Nucleus accumbens (tissue), 56 donors: ENCODE measurements at regions not wholly inside any gene's neighbourhood (a gene's known extent, or its start where the extent isn't known, plus 50 kb on each side); places are given as distances from the start of the nearest gene placed in this dataset.
A peak's percentile ranks its signal among the peaks of the same experiment; 100 is the strongest.
"Not testable (repeated sequence)": the region's sequence is repeated elsewhere in the genome, so short reads cannot be mapped to it uniquely, and the experiment has no call there.

Experiments used
- DNase-seq, 56 donors: peaks; one replicate each; lab custom pipeline; 2025; lab: John Stamatoyannopoulos, UW

DNA sequence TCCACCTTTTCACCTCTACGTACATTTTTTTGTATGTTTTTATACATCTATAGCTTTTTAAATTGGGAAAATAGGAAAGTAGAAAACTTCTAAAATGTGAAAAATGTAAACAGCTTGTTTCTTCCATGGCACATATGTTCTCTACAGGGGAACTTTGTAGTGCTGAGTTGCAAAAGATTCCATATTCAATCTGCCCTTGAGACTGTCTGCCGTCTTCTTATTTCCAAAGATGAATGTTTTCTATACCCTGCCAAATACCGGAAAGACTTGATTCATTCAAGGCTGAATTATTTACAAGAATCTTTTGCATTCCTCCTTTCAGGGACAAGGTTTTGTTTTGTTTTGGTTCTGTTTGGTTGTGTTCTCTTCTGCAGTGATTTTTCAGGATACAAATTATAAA is 1334.5 kb upstream of the ADGRL4 start:
- no peak for DNase-seq

DNA sequence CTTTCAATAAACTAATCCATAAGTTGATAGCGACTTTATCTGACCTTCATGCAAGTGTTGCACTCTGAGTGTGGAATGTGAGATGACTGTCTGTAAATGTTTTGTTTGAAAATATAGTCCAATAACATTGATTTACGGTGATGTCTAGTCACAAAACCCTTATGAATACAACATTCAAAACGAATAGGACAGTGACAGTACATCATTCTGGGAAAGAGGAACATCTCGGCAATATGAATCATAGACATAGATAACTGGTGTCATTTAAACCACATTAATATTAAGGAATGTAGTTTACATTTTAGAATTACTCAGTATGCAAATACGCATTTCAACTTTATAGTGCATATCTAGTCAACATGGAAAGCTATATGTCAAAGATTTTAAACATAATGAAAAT is 1311.6 kb upstream of the ADGRL4 start:
- DNase-seq, result no peak

DNA sequence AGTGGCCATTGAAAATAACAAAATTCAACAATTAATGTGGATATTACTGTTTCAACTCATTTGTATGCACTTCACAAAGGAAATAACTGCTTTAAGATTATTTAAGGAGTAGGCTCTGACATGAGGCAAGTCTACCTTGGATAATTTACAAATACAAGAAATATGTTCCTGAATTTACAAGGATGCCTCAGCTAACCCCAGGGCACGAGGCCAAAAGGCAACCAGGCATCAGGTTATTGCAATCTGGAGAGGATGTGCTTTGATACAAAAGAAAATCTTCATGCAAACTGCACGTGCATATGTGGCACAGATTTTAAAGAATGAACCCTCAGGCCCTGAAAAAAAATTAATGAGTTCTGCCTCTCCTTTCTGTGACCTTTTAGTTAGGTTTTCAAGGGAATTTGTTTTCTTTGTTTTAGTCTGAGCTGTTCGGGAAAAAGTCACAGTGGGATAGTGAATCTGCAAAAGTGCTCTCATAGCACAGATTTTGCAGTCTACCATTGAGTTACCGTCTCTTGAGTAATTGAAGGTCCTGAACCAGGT is 1304.2 kb upstream of the ADGRL4 start:
- no peak for DNase-seq

DNA sequence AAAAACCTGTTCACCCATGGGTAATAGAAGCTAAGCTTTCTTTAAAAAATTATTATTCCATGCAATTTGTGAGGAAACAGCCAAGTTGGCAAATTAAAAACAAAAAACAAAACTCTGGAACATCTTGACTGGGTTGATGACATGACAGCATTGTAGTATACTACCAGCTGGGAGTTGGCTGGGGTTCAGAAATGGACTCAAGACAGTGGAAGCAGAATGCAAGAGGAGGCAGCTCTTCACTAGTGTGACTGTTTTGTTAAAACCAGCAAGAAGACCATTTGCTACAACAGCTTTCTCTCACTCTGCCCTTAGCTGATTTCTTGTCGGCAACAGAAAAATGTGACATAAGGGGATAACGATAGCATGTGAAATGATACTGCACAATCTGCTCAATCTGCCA is 1298.9 kb upstream of the ADGRL4 start:
- DNase-seq, result no peak

DNA sequence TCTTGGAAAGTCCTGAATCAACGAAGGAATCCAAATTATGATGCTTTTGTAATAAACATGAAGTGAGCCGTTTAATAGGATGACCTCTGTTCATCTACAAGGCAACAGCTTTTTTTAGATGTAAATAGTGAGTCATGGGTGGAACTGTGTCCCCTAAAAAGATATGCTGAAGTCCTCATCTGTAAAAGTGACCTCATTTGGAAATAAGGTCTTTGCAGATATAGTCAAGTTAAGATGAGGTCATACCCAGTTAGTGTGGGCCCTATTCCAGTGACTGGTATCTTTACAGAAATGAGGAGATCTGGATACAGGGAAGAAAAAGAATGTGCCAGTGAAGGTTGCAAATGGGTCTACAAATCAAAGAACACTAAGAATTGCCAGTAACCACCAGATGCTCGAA is 1287.3 kb upstream of the ADGRL4 start:
- DNase-seq, result no peak

DNA sequence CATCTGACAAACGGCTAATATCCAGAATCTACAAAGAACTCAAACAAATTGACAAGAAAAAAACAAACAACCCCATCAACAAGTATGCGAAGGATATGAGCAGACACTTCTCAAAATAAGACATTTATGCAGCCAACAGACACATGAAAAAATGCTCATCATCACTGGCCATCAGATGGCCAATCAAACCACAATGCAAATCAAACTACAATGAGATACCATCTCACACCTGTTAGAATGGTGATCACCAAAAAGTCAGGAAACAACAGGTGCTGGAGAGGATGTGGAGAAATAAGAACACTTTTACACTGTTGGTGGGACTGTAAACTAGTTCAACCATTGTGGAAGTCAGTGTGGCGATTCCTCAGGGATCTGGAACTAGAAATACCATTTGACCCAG is 1282.2 kb upstream of the ADGRL4 start:
- DNase-seq, result not testable (repeated sequence)

DNA sequence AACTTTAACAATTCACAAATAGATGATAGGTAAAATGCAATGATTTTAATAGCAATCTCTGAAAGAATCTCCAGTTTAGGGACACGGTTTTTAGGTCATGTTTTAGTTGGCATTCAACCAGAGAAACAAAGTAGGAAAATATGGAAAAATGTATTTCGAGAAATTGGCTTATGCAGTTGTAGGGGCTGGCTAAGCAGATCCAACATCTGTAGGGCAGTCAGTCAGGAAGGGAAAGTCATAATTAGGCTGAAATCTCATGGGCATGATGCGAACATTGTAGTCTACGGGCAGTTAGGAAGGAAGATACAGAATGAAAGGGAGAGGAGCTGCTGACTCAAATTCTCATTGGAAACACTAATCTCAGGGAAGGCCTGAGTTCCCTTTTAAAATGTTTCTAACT is 1276.0 kb upstream of the ADGRL4 start:
- no peak for DNase-seq

DNA sequence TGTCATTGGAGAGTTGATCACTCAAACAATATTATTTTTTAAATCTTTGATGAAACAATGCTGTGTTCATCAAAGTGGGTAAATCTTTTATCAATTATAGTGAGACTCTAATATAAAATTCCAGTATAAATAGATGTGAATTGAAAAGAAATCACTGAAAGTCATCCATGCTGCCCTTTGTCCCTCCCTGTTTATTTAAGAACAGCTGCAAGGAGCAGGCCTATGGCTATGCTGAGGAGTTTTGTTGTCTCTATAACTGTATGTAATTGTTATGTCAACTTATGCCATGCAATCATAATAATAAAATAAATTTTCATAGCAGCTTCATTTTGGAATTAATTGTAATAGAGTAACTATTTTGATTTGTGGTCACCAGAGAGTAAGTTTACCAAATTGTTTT is 1272.4 kb upstream of the ADGRL4 start:
- DNase-seq, result no peak

DNA sequence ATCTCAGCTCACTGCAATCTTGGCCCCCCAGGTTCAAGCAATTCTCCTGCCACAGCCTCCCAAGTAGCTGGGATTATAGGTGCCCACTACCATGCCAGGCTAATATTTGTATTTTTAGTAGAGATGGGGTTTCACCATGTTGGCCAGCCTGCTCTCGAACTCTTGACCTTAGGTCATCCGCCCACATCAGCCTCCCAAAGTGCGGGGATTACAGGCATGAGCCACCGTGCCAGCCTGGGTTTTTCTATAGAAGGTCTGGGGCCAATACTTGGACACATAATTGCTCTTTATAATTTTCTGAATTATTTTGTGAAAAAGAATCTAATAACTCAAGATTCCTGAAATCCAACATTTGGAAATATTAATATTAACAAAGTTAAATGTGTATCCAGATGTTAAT is 1267.7 kb upstream of the ADGRL4 start:
- no peak for DNase-seq

DNA sequence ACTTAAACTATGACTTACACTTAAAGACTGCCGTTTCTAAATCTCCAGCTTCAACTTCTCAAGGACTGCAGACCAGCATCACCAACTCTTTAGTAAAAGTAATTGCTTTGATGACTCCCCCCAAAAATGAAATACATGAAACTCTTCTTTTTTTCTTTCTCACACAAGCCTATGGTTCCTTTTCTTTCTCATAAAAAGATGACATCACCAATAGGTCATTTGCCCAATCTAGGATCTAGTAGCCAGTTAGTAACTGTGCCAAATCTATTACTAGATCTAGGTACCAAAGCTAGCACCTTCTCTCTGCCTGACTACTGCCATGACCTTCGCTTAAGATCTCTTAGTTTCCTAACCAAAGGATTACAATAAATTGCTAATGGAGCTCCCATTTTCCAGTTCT is 1266.0 kb upstream of the ADGRL4 start:
- no peak for DNase-seq

DNA sequence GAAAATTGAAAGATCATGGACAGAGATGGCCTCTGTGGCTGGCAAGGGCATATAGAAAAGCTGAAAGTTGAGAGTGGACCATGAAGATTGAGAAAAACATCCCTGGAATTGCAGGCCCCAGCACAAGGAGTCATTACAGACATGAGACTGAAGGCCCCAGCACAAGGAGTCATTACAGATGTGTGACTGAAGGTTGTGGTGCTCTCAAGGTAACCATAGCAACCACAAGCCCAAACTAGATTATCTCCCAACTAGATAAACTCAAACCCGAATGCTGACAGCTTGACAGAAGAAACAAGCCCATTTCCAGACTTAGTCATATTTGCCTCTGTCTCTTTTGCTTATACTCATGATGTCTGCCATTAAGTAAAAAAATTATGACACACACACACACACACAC is 1252.1 kb upstream of the ADGRL4 start:
- no peak for DNase-seq

DNA sequence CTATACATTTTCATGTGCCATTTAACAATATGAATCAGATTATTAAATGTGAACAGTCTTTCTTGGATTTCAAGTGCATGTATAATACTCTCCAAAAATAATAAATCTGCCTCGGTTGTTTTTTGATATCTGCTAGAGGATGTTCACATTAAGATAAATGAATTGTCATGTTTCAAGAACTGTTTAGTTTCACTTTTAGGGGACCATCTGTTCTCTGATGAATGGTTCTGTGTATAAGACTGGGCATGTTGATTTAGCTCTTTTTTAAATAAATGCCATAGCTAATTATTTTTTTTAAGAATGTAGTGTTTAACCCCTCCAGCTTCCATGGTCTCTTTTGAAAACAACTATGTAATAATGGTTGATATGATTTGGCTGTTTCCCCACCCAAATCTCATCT is 1245.1 kb upstream of the ADGRL4 start:
- no peak for DNase-seq

DNA sequence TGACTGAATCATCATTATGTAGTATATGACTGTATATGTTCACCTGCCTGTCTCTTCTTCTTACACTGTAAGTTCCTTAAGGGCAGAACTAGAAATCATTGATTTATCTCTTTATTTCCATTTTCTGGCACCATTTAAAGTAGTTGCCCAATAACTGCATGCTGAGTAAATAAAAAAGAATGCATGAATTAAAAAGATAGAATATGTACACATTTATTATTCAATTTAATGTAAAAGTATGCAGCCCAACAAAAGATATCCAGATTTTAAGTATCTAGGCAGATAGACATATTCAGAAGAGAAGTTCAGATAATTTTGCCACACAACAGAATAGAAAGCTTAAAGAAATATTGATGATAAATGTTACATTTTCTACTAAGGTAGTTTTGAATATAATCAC is 1244.6 kb upstream of the ADGRL4 start:
- DNase-seq, result no peak

DNA sequence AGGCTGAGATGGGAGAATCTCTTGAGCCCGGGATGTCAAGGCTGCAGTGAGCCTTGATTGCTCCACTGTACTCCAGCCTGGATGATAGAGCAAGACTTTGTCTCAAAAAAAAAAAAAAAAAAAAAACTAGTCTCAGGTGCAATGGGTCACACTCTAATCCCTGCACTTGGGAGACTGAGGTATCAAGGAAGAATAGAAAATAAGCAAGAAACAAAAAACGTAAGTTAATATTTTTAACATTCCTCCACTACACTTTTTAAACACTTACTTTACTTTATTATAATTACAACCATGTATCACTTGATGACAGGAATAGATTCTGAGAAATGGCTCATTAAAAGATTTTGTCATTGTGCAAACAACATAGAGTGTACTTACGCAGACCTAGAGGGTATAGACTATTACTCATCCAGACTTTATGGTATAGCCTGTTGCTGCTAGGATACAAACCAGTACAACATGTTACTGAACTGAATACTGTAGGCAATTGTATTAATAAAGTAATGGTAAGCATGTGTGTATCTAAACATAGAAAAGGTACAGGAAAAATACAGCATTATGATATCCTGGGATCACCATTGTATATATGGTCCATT is 1244.1 kb upstream of the ADGRL4 start:
- no peak for DNase-seq

DNA sequence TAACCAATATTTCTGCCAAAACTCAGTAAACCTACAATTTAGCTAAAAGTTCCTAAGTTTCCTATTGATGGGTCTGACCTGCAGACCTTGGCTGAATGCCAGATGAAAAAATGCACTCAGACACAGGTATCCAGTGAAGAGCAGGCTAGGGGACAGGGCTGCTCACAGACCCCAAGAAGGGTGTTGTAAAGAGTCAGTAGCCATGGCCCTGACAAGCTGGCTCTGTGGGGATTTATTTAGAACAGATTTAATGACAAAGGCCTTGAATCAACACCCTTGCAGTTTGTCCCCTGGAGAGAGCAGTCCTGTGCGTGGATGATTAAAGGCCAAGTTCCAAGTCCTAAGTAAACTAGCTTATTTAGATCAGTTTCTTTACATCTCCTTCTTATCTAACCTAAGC is 1243.2 kb upstream of the ADGRL4 start:
- no peak for DNase-seq

DNA sequence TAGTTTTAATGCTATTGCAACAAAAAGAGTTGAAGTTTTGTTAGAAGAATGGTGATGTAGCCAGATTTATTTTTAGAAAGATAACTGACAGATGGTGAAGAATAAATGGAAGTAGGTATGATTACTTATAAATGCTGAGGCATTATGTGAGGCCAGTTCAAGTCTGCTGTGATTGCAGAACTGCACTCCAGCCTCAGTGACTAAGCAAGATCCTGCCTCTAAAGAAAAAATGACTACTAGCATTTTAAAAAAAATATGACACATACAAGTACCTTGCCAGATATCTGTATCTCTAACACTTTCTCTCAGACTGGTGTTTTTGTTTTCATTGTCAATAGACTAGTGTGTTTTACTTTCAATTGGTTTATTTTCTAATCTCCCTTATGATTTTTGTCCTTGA is 1242.4 kb upstream of the ADGRL4 start:
- DNase-seq, result no peak

DNA sequence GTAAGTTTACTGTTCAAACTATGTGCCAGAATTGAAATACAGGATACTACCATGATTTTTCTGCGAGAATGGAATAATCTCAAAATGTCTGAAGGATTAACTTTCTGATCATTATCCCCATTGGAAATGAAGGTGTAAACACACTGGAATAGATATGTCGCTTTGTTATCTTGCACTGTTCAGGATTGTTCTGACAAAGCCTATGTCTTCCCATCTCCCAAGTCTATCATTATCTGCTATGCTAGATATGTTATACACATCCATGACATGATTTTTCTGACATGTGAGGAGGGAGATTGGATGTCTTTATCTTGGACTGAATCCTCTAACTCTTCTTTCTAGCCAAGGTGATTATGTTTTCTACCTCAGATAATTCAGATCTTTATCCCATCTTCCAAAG is 1239.3 kb upstream of the ADGRL4 start:
- no peak for DNase-seq

DNA sequence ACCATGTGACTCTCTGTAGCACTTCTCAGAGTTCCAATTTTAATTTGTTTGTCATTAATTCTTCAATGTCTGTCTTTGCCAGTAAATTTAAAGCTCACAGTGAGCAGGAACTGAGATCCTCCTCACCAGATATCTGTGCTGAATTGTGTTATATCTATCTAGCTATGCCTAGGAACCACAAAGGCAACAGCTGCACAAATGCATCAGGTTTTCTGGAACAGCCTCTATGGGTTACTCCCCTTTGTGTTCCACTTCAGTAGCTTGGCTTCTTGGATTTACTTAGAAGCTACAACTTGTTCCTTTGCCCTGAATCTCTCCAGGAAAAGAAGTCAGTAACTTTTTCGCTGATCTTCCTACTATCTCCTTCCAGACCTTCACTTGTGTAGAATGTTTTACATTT is 1237.8 kb upstream of the ADGRL4 start:
- DNase-seq, result no peak

DNA sequence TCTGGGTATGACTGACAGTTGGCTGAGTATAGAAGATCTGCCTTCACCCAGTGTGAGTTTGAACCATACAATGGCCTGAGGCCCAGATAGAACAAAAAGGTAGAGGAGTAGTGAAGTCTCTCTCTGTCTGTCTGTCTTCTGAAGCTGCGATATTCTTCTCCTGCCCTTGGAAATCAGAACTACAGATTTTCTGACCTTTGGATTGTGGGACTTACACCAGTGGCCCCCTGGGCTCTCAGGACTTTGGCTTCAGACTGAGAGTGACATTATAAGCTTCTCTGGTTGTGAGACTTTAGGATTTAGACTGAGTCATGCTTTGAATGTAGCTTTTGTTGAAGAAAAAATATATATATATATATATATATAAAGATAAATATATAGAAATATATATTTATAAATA is 1235.0 kb upstream of the ADGRL4 start:
- no peak for DNase-seq

DNA sequence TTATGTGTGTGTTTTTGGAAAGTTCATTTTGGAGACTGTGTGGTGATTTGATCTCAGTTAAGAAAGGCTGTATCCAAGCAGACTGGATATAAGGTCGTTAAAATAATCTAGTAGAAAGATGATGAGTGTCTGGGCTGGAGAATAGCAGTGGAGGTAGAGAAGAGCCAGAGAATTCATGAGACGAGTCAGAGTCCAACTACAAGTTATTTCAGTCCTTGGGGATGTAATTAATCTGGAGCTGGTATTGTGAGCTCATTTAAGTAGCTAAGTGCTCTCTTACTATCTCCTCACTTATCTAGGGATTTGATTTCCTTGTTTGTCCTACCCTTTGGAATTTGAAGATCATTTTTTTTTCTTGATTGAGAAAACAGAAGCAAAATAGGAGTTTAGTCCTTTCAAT is 1219.0 kb upstream of the ADGRL4 start:
- no peak for DNase-seq

DNA sequence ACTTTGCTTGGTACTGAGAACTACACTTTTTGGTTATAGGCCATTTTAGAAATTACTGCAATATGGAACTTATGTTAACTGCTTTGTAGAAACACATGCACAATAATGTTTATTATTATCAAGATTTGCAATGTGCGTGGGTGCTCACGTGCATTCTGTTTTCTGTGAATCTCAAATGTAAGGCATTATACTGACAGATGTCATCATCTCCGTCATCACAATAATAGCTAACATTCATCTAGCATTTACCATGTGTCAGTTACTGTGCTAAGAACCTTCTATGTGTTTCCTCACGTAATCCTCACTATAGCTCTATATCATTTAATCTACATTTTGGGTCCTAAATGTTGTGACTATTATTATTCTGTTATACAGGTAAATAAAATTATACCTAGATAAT is 1214.8 kb upstream of the ADGRL4 start:
- no peak for DNase-seq

DNA sequence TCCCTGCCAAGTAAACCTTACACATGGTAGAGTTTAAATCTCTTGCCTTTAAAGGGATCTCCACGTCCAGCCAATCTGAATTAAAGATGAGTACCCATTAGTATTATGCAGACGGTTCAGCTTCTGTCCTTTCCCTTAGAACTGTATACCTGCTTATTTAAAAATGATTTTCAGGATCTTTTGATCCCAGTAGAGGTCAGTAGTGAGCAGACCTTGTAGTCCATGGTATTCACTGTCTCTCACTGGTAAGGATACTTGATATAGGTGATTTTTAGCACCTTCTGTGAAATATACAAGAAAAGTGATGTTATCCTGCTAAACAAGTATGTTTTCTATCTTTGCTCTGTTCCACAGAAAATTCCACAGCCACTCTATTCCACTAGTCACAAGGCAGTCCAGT is 1211.6 kb upstream of the ADGRL4 start:
- DNase-seq, result no peak

DNA sequence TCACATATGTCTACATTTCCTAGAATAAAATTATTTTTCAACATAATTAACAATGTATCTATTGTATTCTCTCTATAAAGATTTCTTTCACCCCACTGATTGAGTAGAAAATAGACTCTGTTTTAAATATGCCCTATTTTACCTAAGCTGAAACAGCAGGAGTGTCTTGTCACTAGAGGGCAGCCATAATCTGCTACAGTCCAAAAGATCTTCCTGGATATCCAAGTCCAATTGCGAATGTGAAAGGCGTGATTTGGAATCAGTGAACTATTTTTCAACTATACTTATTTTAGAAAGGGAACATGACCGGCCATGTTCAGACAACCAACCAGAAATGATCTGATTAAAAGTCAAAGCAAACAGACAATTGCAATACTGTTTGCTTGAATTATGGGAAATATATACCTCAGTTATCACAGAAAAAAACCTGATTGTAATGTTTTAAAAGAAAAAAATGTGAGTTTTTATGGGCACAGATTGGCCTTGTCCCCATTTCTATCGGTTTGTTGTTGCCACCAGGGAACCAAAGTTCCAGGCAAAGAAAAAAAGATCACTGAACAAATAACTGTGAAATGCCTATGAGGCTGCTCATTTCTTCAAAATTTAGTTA is 1211.0 kb upstream of the ADGRL4 start:
- DNase-seq, result peak in 4 of 56 donors; percentile 2 to 16 (median 4)
